Kidney (tissue), 13 donors: ENCODE measurements at regions not wholly inside any gene's neighbourhood (a gene's known extent, or its start where the extent isn't known, plus 50 kb on each side); places are given as distances from the start of the nearest gene placed in this dataset.

Experiments
- DNase-seq, 5 donors: peaks; one replicate each; pipeline ENCODE4 v3.0.0-alpha.2; 2013 to 2020
- FAIRE-seq: peaks from 2 replicates; lab custom pipeline; 2012; peaks lifted over from hg19 to GRCh38; lab: Jason Lieb, UNC
- H3K27ac ChIP-seq, 2 donors: one replicate each; pipeline ENCODE4 v1.7.0; 2013; ENCODE audit warnings: low read depth in 2 of 2, low read length in 2 of 2, inconsistent platforms in 1 of 2
- H3K27me3 ChIP-seq: one replicate; pipeline ENCODE4 v1.7.1; 2013; ENCODE audit warnings: low read length, inconsistent platforms; ENCODE audit not compliant: control insufficient read depth, insufficient read depth
- H3K36me3 ChIP-seq, 3 donors: one replicate each; pipeline versions ENCODE4 v1.7.0 to v1.7.1; 2013; ENCODE audit warnings: low read length in 3 of 3, control low read depth in 1 of 3, inconsistent platforms in 1 of 3; ENCODE audit not compliant: insufficient read depth in 3 of 3, control insufficient read depth in 2 of 3
- H3K4me1 ChIP-seq, 3 donors: one replicate each; pipeline versions ENCODE4 v1.7.0 to v1.7.1; 2013; ENCODE audit warnings: low read length in 3 of 3, inconsistent platforms in 1 of 3, low read depth in 1 of 3; ENCODE audit not compliant: control insufficient read depth in 2 of 3, insufficient read depth in 2 of 3
- H3K4me3 ChIP-seq, 3 donors: one replicate each; pipeline versions ENCODE4 v1.7.0 to v1.8.1; 2013; ENCODE audit warnings: low read length in 3 of 3, control low read depth in 1 of 3, inconsistent platforms in 1 of 3
- H3K9ac ChIP-seq, 3 donors: one replicate each; pipeline versions ENCODE4 v1.7.0 to v1.7.1; 2013; ENCODE audit warnings: low read length in 3 of 3, control low read depth in 1 of 3, inconsistent platforms in 1 of 3
- H3K9me3 ChIP-seq, 3 donors: one replicate each; pipeline versions ENCODE4 v1.7.0 to v1.7.1; 2013; ENCODE audit warnings: low read length in 3 of 3, control low read depth in 1 of 3, inconsistent platforms in 1 of 3; ENCODE audit not compliant: control insufficient read depth in 2 of 3, insufficient read depth in 1 of 3
- CTCF ChIP-seq: IDR thresholded peaks from 3 replicates; pipeline ENCODE4 v1.5.1; 2012; ENCODE audit warnings: mild to moderate bottlenecking, moderate library complexity, borderline replicate concordance; ENCODE audit not compliant: insufficient read depth; ENCODE audit errors: extremely low read depth
- intact Hi-C: fragments of 100-400 bp; cut with DNase I; formaldehyde crosslinking; loops from one replicate; pipeline ENCODE4 v1.11.1; 2022
- donor health status: control.
- donor health status: control.
- donor health status: control.
- donor health status: control.
- donor health status: control.
- donor health status: DM: yes; HTN: yes; CAD: no.
- donor health status: Normal renal cell carcinoma (clear cell type).

DNA sequence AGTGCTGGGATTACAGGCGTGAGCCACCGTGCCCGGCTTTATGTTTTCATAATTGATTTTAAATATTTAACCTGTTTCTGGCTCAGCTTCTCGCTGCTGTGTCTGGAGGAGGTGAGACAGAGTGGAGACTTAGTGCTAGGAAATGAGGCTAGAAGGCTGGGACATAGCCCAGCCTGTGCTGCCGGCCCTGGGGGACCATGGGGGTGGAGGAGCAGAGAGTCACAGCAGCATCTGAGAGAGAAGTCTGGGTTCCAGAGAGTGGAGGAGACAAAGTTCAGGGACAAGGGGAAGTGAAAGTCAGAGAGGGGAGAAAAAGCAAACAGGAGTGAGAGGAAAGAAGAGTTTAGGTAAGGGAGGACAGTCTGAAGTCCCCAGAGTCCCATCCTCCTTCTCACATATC, 71.9 kb downstream of the LHX9 start:
- Histone ChIP-seq H3K27ac (no peak overlapping the region), H3K4me3 (no peak overlapping the region), H3K27me3 (no peaks in the 10 kb centered on the region), H3K9ac (no peak overlapping the region), H3K36me3 (no peaks in the 10 kb centered on the region), H3K9me3 (no peaks in the 10 kb centered on the region), H3K4me1 (no peaks in the 10 kb centered on the region)
- DNase-seq (no peak), FAIRE-seq (no peak)
- intact Hi-C loops, result no loop called here
- no peak for TF ChIP-seq CTCF

- no peaks in the 10 kb centered on the region for H3K36me3 ChIP-seq
- DNase-seq (no peak), FAIRE-seq (no peak)
- no peaks in the 10 kb centered on the region for H3K4me1 ChIP-seq
- TF ChIP-seq CTCF, result no peak
- H3K27me3 ChIP-seq, result no peaks in the 10 kb centered on the region
- H3K9ac ChIP-seq, result no peak overlapping the region
- H3K4me3 ChIP-seq, result no peak overlapping the region
- H3K27ac ChIP-seq, result no peak overlapping the region
- intact Hi-C loops, result no loop called here
- H3K9me3 ChIP-seq, result no peaks in the 10 kb centered on the region
These were observed 74.4 kb downstream of the LHX9 start for GRCh38 chr1:197991594-197991993.

DNA sequence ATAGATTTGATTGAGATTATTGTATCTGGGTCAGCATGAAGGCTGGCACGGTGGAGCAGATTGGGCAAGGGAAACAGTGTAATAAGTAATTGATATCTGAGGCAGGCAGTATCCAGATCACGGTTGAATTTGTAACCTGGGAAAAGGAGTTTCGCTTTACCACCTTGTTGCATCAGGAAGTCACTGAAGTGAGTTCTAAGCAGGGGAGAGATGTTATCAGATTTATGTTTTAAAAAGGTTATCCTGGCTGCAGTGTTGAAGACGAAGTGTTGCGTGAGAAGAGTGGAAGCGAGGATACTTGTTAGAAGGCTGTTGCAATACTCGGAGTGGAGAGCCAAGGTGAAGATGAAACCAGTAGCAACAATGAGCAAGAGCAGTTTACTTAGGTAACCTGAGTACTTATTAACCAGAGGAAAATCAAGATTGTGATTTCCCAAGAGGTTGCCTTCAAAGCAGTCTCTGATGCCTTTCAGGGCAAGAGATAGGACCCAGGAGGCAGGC, 77.8 kb downstream of the LHX9 start:
- H3K27ac ChIP-seq, result no peak overlapping the region
- intact Hi-C loops, result no loop called here
- DNase-seq, result peak in 2 of 5 donors; percentile 11 to 22

More for the DNA sequence above, 77.8 kb downstream of the LHX9 start:
- H3K27me3 ChIP-seq, result no peaks in the 10 kb centered on the region
- no peaks in the 10 kb centered on the region for H3K36me3 ChIP-seq
- TF ChIP-seq CTCF, result no peak
- H3K4me3 ChIP-seq, result peak overlapping the region in 2 of 3 donors; percentile 44 to 48
- H3K9me3 ChIP-seq, result no peaks in the 10 kb centered on the region
- no peak for FAIRE-seq
- H3K4me1 ChIP-seq, result no peaks in the 10 kb centered on the region
- no peak overlapping the region for H3K9ac ChIP-seq
